Smooth muscle cell (in vitro differentiated cells): ENCODE measurements at regions not wholly inside any gene's neighbourhood (a gene's known extent, or its start where the extent isn't known, plus 50 kb on each side); places are given as distances from the start of the nearest gene placed in this dataset.

Experiments
- DNase-seq: peaks from one replicate; lab custom pipeline; 2025; ENCODE audit not compliant: unreplicated experiment; lab: John Stamatoyannopoulos, UW
- H2AFZ ChIP-seq: fragments of 200-600 bp; sonication (generic); 2 replicates; pipeline ENCODE4 v1.6.0; 2016; ENCODE audit warnings: antibody characterized with exemption, low read depth, mild to moderate bottlenecking
- H3F3A ChIP-seq: fragments of 200-600 bp; sonication (generic); 2 replicates; pipeline ENCODE4 v1.6.0; 2017; ENCODE audit warnings: antibody characterized with exemption, low read depth
- H3K27ac ChIP-seq: fragments of 200-600 bp; sonication (generic); 2 replicates; pipeline ENCODE4 v1.5.1; 2016; ENCODE audit warnings: low read depth, mild to moderate bottlenecking
- H3K27me3 ChIP-seq: fragments of 200-600 bp; sonication (generic); 2 replicates; pipeline ENCODE4 v1.6.1; 2016; ENCODE audit warnings: low read depth, mild to moderate bottlenecking
- H3K36me3 ChIP-seq: fragments of 200-600 bp; sonication (generic); 2 replicates; pipeline ENCODE4 v1.5.1; 2016; ENCODE audit warnings: low read depth
- H3K4me1 ChIP-seq: fragments of 200-600 bp; sonication (generic); 2 replicates; pipeline ENCODE4 v1.5.1; 2016; ENCODE audit warnings: low read depth
- H3K4me2 ChIP-seq: fragments of 200-600 bp; sonication (generic); 2 replicates; pipeline ENCODE4 v1.6.0; 2016; ENCODE audit warnings: mild to moderate bottlenecking
- H3K4me3 ChIP-seq: fragments of 200-600 bp; sonication (generic); 2 replicates; pipeline ENCODE4 v1.5.1; 2016; ENCODE audit warnings: mild to moderate bottlenecking
- H3K79me2 ChIP-seq: fragments of 200-600 bp; sonication (generic); 2 replicates; pipeline ENCODE4 v1.6.0; 2016; ENCODE audit warnings: low read depth, mild to moderate bottlenecking
- H3K9ac ChIP-seq: fragments of 200-600 bp; sonication (generic); 2 replicates; pipeline ENCODE4 v1.6.0; 2016; ENCODE audit warnings: low read depth
- H3K9me3 ChIP-seq: fragments of 200-600 bp; sonication (generic); replicated peaks from 2 replicates; pipeline ENCODE4 v1.5.1; 2016; ENCODE audit warnings: low read depth
- H4K20me1 ChIP-seq: fragments of 200-600 bp; sonication (generic); 2 replicates; pipeline ENCODE4 v1.6.0; 2016; ENCODE audit warnings: low read depth
- WGBS: methylation state at CpG from one replicate; pipeline ENCODE4 v1.1.7; 2016; ENCODE audit warnings: low lambda C conversion rate; 5-methylcytosine and 5-hydroxymethylcytosine counted together
- TF ChIP-seq, protein P1 (sequence below): fragments of 200-600 bp; sonication (generic); IDR thresholded peaks from 2 replicates; pipeline ENCODE4 v1.5.1; 2017; ENCODE audit warnings: borderline replicate concordance, mild to moderate bottlenecking, antibody characterized with exemption; ENCODE audit not compliant: insufficient read depth, poor library complexity, severe bottlenecking

DNA sequence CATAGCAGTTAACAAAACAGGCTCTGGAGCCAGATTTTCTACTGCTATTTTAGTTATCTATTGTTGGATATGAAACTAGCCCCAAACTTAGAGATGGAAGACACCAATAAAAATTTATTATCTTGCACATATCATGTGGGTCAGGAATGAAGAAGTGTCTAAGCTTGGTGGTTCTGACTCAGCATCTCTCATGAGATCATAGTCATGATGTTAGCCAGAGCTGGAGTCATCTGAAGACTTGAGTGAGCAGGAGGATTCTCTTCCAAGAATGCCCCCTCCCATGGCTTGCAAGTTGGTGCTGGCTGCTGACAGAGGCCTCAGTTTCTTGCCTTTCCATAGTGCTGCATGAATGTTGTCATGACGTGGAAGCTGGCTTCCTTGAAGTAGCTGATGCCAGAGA lies 68.2 kb upstream of the TAPT1 start:
- H3K27ac ChIP-seq: no peak overlapping the region
- H3K79me2 ChIP-seq: no peaks in the 10 kb centered on the region
- no peak overlapping the region for H2AFZ ChIP-seq
- H3F3A ChIP-seq: no peaks in the 10 kb centered on the region
- no peaks in the 10 kb centered on the region for H4K20me1 ChIP-seq
- no peaks in the 10 kb centered on the region for H3K9me3 ChIP-seq
- no peak overlapping the region for H3K4me3 ChIP-seq
- H3K4me1 ChIP-seq: no peaks in the 10 kb centered on the region
- H3K4me2 ChIP-seq: peak overlapping the region; percentile 21
- TF ChIP-seq, protein P1, sequence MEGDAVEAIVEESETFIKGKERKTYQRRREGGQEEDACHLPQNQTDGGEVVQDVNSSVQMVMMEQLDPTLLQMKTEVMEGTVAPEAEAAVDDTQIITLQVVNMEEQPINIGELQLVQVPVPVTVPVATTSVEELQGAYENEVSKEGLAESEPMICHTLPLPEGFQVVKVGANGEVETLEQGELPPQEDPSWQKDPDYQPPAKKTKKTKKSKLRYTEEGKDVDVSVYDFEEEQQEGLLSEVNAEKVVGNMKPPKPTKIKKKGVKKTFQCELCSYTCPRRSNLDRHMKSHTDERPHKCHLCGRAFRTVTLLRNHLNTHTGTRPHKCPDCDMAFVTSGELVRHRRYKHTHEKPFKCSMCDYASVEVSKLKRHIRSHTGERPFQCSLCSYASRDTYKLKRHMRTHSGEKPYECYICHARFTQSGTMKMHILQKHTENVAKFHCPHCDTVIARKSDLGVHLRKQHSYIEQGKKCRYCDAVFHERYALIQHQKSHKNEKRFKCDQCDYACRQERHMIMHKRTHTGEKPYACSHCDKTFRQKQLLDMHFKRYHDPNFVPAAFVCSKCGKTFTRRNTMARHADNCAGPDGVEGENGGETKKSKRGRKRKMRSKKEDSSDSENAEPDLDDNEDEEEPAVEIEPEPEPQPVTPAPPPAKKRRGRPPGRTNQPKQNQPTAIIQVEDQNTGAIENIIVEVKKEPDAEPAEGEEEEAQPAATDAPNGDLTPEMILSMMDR: no peak
- no peaks in the 10 kb centered on the region for H3K36me3 ChIP-seq
- 77% methylated on average over 1 of the region's 1 CpG for WGBS
- no peak overlapping the region for H3K9ac ChIP-seq
- no peaks in the 10 kb centered on the region for H3K27me3 ChIP-seq
- no peak for DNase-seq

DNA sequence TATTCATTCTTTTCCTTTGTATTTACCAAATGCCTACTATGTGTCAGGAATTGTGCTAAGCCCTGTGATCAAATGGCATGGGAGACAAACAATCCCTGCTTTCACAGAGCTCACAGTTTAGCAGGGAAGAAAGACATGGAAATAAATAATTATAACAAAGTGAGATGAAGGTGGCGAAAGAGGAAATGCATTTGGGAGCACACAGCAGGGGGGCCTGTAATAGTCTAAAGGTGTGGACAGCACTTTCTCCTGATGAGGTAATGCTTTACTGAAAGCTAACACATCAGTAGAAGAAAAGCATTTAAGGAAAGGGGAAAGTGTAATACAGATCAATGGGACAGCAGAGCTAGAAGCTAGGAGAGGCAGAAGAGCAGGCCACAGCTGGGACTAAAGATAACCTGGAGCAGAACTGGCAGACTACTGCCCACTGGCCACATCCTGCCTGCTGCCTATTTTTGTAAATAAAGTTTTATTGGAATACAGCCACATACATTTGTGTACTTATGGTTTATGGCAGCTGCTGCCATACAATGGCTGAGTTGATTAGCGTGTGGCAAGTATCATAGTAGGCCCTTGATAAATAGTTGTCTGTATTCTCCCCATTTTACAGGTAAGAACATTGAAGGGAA lies 67.1 kb upstream of the TAPT1 start:
- no peak overlapping the region for H3K4me2 ChIP-seq
- H3K27me3 ChIP-seq: no peaks in the 10 kb centered on the region
- TF ChIP-seq, protein P1: no peak
- 95% methylated on average over 2 of the region's 2 CpGs for WGBS
- H2AFZ ChIP-seq: no peak overlapping the region
- no peak overlapping the region for H3K27ac ChIP-seq
- DNase-seq: no peak
- no peak overlapping the region for H3K4me3 ChIP-seq
- H3K4me1 ChIP-seq: no peaks in the 10 kb centered on the region
- no peaks in the 10 kb centered on the region for H3F3A ChIP-seq
- H3K9ac ChIP-seq: no peak overlapping the region
- no peaks in the 10 kb centered on the region for H3K36me3 ChIP-seq
- H4K20me1 ChIP-seq: no peaks in the 10 kb centered on the region
- no peaks in the 10 kb centered on the region for H3K9me3 ChIP-seq
- H3K79me2 ChIP-seq: no peaks in the 10 kb centered on the region

DNA sequence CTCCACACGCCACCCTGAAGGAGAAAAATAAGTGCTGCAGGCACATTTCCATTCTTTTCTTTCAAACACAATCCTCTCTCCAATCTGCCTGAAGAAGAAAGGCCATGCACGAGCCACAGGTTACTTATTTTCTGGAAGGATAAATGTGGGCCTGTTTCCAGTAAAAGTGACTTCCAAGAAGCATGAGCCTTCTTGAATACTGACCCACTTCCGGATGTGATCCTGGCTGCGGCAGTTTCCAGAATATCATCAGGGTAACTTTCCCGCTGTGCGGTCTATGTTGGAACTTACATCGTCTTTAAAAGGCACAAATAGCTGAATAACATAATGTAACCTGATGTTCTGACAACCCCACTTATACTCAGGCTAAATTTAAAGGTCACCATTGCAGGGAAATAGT lies 66.3 kb upstream of the TAPT1 start:
- TF ChIP-seq, protein P1: no peak
- H3K4me1 ChIP-seq: no peaks in the 10 kb centered on the region
- H4K20me1 ChIP-seq: no peaks in the 10 kb centered on the region
- H3K79me2 ChIP-seq: no peaks in the 10 kb centered on the region
- no peak overlapping the region for H3K4me2 ChIP-seq
- H3K27ac ChIP-seq: no peak overlapping the region
- 89% methylated on average over 7 of the region's 7 CpGs for WGBS
- H3K4me3 ChIP-seq: no peak overlapping the region
- H2AFZ ChIP-seq: no peak overlapping the region
- H3K9ac ChIP-seq: no peak overlapping the region
- no peaks in the 10 kb centered on the region for H3K36me3 ChIP-seq
- H3K27me3 ChIP-seq: no peaks in the 10 kb centered on the region
- no peaks in the 10 kb centered on the region for H3F3A ChIP-seq
- DNase-seq: no peak
- no peaks in the 10 kb centered on the region for H3K9me3 ChIP-seq

DNA sequence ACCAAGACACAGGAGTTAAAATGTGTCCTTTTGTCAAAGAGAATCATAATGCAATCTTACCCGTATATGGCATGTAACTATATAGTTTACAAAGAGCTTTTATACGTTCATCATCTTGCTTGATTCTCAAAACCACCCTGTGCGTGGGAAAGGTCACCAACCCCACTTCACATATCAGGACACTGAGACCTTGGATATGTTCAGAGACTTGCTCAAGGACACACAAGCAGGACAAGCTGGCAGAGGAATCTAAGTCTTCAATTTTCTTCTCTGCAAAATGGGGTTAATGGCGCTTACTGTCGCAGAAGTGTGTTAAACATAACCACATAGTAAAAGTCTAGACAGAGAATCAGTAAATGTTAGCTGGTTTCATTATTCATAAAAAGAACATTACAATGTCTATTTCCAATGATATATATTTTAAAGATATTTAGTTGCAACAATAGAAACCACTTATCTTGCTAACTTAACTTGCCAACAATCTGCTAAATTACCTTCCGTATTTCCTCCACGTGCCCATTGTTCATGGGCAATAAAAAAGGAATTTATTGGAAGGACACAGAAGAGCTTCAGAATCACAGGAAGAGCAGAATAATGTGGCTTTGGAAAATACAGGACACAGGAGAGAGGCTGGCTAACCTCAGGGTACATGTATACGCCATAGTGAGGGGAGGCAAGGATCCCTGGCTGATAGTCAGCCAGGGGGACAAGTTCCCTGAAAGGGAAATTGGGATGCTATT lies 64.6 kb upstream of the TAPT1 start:
- no peak overlapping the region for H3K27ac ChIP-seq
- no peaks in the 10 kb centered on the region for H3K36me3 ChIP-seq
- TF ChIP-seq, protein P1: no peak
- no peaks in the 10 kb centered on the region for H3K27me3 ChIP-seq
- no peaks in the 10 kb centered on the region for H3K4me1 ChIP-seq
- H3K9ac ChIP-seq: no peak overlapping the region
- no peaks in the 10 kb centered on the region for H4K20me1 ChIP-seq
- no peaks in the 10 kb centered on the region for H3K79me2 ChIP-seq
- no peaks in the 10 kb centered on the region for H3K9me3 ChIP-seq
- WGBS: 75% methylated on average over 8 of the region's 8 CpGs
- peak overlapping the region; percentile 78 for H2AFZ ChIP-seq
- DNase-seq: no peak
- no peaks in the 10 kb centered on the region for H3F3A ChIP-seq
- peak overlapping the region; percentile 69 for H3K4me2 ChIP-seq
- H3K4me3 ChIP-seq: peak overlapping the region; percentile 19
